M059J (cell line): ENCODE measurements at regions not wholly inside any gene's neighbourhood (a gene's known extent, or its start where the extent isn't known, plus 50 kb on each side); places are given as distances from the start of the nearest gene placed in this dataset.
"Not testable (repeated sequence)": the region's sequence is repeated elsewhere in the genome, so short reads cannot be mapped to it uniquely, and the experiment has no call there.

Experiments
- DNase-seq: peaks from one replicate; pipeline ENCODE4 v3.0.0-alpha.2; 2012; ENCODE audit warnings: low read depth

- not testable (repeated sequence) for DNase-seq
These were observed 92.3 kb upstream of the TPTE start for GRCh38 chr21:10428981-10429534.

- DNase-seq, result no peak
These were observed 91.4 kb upstream of the TPTE start for GRCh38 chr21:10430005-10430404.

- DNase-seq, result not testable (repeated sequence)
These were observed 89.4 kb upstream of the TPTE start for GRCh38 chr21:10431995-10432394.

GRCh38 chr21:10432456-10432855, 88.9 kb upstream of the TPTE start:
- not testable (repeated sequence) for DNase-seq

GRCh38 chr21:10437977-10438376, 83.4 kb upstream of the TPTE start:
- DNase-seq, result not testable (repeated sequence)

- not testable (repeated sequence) for DNase-seq
These were observed 80.7 kb upstream of the TPTE start for GRCh38 chr21:10440639-10441038.

GRCh38 chr21:10442018-10442417, 79.4 kb upstream of the TPTE start:
- DNase-seq, result not testable (repeated sequence)

GRCh38 chr21:10445685-10446084, 75.7 kb upstream of the TPTE start:
- DNase-seq, result not testable (repeated sequence)

GRCh38 chr21:10449451-10449850, 71.9 kb upstream of the TPTE start:
- not testable (repeated sequence) for DNase-seq

- not testable (repeated sequence) for DNase-seq
These were observed 70.1 kb upstream of the TPTE start for GRCh38 chr21:10451274-10451673.

GRCh38 chr21:10457765-10458164, 63.6 kb upstream of the TPTE start:
- DNase-seq, result not testable (repeated sequence)

- DNase-seq, result not testable (repeated sequence)
These were observed 60.4 kb upstream of the TPTE start for GRCh38 chr21:10460957-10461356.

- not testable (repeated sequence) for DNase-seq
These were observed 59.9 kb upstream of the TPTE start for GRCh38 chr21:10461445-10461844.

GRCh38 chr21:10463156-10463555, 58.2 kb upstream of the TPTE start:
- no peak for DNase-seq

GRCh38 chr21:10464975-10465374, 56.4 kb upstream of the TPTE start:
- DNase-seq, result no peak

GRCh38 chr21:10465524-10466110, 55.8 kb upstream of the TPTE start:
- not testable (repeated sequence) for DNase-seq

- DNase-seq, result no peak
These were observed 55.2 kb upstream of the TPTE start for GRCh38 chr21:10466200-10466599.
